Testis (tissue), 2 donors: ENCODE measurements at regions not wholly inside any gene's neighbourhood (a gene's known extent, or its start where the extent isn't known, plus 50 kb on each side); places are given as distances from the start of the nearest gene placed in this dataset.

Experiments used
- POLR2A ChIP-seq: fragments of 450-650 bp; IDR thresholded peaks from one replicate; pipeline ENCODE4 v1.6.1; 2017; ENCODE audit warnings: antibody characterized with exemption, mild to moderate bottlenecking, moderate library complexity
- TF ChIP-seq, protein P1 (sequence below), 3 experiments: fragments of 450-650 bp in 2 of 3; fragments of 200-600 bp in 1 of 3; sonication (generic) in 1 of 3; IDR thresholded peaks; one replicate each; pipeline ENCODE4 v1.5.1; 2016 to 2019; ENCODE audit warnings: antibody characterized with exemption in 3 of 3, mild to moderate bottlenecking in 2 of 3, moderate library complexity in 1 of 3

DNA sequence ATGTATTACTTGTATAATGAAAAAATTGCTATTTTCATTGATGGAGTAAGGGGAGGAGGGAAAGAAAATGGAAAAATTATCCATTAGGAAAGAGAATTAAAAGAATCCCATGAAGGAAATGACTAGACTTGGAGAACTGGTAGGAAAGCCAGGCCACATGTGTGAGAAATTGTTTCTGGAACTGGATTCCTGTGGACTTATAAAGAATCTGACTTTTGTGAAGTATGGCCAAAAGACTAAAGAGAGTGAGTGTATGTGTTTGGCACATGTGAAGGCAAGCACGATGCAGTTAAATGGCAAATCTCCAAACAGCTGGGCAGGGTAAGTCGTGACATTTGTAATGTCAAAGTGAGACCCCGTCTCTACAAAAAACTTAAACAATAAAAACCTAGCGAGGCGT is 89.4 kb downstream of the MTX3 start:
- no peak for TF ChIP-seq POLR2A
- TF ChIP-seq, protein P1, sequence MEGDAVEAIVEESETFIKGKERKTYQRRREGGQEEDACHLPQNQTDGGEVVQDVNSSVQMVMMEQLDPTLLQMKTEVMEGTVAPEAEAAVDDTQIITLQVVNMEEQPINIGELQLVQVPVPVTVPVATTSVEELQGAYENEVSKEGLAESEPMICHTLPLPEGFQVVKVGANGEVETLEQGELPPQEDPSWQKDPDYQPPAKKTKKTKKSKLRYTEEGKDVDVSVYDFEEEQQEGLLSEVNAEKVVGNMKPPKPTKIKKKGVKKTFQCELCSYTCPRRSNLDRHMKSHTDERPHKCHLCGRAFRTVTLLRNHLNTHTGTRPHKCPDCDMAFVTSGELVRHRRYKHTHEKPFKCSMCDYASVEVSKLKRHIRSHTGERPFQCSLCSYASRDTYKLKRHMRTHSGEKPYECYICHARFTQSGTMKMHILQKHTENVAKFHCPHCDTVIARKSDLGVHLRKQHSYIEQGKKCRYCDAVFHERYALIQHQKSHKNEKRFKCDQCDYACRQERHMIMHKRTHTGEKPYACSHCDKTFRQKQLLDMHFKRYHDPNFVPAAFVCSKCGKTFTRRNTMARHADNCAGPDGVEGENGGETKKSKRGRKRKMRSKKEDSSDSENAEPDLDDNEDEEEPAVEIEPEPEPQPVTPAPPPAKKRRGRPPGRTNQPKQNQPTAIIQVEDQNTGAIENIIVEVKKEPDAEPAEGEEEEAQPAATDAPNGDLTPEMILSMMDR (IDR thresholded peaks at IDR 0.05), result no peak
